ENCODE measurements at regions not wholly inside any gene's neighbourhood (a gene's known extent, or its start where the extent isn't known, plus 50 kb on each side); places are given as distances from the start of the nearest gene placed in this dataset.

DNA sequence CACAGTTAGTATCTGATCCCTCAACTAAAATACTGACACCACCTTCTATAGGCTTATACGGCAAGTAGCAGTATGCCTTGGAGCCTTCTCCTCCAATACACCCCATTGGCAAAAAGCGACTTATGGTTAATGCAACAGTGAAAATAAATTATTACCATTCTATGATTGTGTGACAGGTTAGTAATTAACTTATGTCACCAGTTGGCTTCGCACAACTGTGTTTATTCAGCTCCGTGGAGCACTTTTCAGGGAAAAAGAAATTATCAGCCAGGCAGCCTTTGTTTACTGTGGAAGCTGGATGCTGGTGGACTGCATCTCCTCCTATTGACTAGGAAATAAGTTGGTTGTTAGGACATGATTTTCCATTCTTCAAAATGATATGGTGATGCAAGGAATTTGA lies 833.8 kb upstream of the RBFOX1 start:
- DNase-seq (ENCODE audit: low read depth), result no peak

DNA sequence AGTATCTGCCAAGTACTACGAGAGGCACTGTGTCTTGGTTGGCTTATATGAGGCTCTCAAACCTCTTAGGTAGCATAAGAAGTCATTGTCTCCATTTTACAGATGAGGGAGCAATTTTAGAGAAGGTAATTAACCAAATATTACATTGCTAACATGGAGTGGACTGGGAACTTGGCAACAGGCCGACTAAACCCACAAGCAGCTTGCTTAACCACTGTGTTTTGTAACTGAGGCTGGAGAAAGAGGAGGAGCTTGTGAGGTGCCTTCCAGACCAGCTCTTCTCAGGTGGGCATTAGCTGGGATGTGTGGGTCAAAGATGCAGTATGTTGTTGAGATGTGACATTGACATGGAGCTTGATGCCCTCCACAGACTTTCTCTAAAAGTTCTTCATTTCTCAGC lies 835.6 kb upstream of the RBFOX1 start:
- DNase-seq (ENCODE audit: low read depth), result no peak

DNA sequence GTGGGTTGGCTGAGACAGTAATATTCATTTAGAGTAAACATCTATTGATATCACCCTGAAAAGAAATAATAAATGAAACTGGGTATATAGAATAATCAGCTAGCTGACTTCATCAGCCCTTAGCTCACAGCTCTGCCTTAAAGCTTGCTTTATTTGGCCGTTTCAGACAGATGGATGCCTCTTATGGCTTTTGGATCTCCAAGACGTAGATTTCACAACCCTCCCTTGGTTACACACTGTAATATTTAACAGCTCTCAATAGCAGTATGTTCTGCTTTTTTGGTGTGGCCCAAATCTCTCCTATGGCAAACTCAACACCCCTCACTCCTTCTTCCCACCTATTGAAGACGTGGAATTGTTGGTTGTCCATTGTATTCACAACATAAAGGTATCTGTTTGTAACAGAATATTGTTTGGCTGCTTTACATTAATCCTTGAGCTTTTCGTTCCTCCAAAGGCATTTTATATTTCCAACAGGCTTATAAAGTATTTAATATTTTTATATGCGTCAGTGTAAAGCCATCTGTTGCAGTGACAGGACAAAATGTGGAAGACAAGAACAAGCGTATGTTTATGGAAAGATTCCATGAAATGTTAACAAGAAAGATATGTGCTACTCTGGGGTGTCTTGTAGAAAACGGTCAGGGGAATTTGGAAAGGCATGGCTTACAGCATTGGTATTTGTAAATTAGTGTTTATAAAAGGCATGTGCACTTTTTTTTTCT lies 837.0 kb upstream of the RBFOX1 start:
- DNase-seq (ENCODE audit: low read depth), result no peak

DNA sequence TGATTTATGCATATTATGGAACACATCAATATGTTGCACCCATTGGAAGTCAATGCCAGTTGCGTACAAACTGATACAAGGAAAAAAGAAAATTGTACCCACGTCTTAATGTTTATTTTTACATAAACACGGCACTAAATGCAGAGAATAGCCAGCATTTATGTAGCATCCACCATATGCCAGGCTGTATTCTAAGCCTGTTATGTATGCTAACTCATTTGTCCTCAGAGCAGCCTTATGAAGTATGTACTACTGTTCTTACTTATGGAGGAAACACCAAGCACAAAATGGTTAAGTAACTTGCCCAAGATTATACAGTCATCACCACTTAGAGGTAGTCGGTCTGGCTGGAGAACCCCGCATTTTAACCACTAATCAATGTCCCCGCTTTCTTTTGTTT lies 837.9 kb upstream of the RBFOX1 start:
- DNase-seq (ENCODE audit: low read depth), result no peak

DNA sequence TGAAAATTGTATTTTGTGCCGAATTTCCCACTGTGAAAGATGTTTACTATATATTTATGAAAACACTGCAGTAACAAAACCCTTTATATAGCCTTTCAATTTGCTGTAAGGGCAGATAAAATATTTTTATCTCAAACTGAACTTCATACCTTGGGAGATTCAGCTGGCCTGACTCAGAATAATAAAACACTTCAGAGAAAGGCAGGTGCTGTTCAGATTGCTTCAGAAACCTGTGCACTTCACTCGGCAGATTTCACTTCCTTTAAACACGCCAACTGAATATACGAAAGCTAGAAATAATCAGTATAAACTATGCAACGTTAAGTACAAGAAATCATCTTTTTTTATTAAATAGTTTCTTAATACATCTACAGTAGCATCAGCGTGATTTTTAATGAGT lies 839.1 kb upstream of the RBFOX1 start:
- no peak for DNase-seq (ENCODE audit: low read depth)

DNA sequence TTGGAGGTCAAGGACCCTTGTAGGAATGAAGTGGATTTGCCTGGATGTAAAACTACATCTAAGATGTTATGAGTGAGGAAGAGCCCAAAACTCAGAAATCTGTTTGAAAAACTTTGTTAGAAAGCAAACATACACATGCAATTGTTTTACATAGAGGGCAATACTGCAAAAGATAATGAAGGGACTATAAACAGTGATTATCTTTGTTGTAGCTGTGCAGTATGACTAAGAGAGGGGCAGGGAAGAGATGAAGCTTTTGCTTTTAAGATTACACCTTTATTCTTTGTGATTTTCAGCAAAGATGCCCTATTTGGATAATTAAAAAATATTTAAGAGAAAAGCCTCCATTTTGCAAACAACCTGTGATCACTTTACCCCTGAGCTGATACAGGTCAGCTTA lies 839.9 kb upstream of the RBFOX1 start:
- DNase-seq (ENCODE audit: low read depth), result no peak

DNA sequence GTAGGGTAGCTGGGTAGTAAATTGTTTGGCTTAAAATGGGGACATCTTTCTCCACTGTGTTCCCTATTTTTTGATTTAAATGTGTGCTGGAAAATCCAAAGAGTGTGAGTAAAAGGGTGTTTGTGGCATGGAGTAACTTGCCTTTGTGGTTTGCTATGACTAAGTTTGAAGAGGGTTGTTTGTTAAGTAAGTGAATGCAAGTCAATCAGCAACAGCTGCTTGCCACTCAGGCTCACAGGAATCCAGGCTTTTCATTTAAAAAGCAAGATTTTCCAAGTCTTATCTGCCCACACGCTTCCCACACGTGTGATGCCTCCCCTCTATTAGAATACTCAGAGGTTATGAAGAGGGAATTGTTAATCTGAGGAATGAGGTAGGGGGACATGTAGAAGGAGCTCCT lies 847.7 kb upstream of the RBFOX1 start:
- DNase-seq (ENCODE audit: low read depth), result no peak

DNA sequence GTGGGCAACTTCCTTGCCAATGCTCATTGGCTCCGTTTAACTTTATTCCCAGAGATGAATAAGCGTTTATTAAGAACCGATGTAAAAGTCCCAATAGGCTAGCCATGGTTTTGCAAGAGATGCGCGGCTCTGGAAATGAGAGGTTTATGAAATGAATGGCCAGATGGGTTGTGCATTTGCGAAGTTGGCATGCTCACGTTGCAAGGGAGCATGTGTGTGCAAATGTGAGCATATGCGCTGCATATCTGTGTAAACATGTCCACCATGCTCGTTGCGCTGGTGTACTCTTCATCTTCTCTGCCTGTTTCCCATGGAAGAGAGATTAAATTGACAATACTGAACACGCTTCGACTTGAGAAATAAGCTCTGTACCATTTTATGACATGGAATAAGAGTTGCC lies 848.6 kb upstream of the RBFOX1 start:
- no peak for DNase-seq (ENCODE audit: low read depth)

DNA sequence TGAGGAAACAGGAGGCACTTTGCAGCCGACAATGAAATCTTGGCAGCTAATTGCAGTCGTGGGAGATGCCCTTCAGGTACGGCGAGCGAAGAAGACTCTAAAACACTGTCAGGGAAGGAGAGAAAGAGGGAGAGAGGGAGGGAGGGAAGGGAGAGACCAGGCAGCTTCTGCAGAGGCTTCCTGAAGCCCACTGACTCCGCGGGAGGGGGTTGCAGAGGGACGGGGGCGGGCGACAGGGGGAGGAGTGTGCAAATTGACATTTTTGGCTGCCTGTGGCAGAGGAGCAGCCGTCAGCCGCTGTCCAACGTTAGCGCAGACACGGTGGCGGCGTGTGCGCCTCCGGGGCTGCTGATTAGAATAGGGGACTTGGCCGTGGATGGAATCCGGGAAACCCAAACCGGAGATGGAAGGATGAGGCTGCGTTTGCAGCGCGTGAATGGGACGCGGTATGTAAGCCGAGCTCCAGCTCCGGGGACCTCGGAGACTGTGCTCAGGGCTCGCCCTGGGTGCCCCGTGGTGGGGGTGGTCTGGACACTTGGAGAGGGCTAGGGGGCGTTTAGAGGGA lies 849.1 kb upstream of the RBFOX1 start:
- no peak for DNase-seq (ENCODE audit: low read depth)

DNA sequence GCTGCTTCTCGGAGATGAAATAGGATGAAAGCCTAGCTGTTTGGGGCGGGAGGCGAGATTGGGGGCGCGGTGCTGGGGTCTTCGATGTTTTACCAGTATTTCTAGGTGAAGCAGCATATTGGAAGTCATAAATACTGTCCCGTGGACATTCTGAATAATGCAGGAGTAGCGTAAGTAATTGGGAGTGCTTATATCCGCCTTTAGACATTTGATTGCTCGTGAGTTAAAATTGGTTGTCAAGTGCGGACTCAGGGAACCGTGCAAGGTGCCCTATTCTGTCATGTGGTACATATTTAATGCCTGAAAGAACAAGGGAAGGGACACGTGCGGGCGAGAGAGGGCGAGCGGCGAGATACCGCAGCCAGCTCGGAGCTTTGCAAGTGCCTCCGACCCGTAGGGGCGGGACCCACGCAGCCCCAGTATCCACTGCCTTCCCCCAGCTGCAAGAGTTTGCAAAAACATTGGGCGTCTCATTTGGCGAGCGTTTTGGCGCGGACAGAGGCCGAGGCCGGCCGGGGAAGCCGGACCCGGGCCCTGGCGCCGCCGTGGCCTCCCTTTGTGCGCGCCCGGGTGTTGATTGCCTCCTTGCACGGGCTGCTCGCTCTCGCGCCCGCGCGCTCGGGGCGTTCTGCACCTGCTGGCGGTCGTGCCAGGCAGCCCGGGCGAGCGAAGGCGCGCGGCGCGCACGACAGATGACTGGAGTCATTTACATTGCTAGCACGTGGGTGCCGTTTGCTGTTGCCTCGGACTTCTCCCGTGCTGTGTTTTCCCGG lies 849.8 kb upstream of the RBFOX1 start:
- no peak for DNase-seq (ENCODE audit: low read depth)

DNA sequence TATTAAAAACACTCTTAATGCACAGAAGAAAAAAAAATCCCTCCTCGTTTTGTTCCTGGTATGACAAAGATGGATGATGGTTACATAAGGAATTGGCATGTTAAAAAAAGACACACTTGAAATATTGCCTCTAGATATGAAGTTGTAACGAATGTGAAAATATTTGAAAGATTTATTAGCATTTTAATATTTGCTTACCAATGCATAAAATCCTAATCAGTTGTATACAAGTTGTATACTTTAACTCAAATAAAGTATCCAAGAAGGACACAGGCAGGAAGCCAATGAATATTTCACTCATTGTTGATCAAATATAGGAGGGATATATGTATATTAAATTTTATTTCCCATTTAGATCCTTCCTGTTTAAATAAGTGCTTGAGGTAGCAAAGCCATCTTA lies 850.8 kb upstream of the RBFOX1 start:
- DNase-seq (ENCODE audit: low read depth), result no peak

DNA sequence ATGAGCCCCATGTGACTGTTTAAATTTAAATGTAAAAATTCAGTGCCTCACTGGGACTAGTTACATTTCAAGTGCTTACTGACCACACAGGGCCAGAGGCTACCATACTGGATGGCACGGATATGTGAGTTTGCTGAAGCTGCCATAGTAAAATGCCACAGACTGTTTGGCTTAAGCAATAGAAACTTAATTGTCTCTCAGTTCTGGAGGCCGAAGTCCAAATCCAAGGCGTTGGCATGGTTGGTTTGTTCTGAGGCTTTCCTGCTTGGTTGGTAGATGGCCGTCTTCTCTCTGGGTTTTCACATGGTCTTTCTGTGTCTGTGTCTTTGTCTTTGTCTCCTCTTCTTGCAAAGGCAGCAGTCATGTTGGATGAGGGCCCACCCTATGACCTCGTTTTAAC lies 878.9 kb upstream of the RBFOX1 start:
- DNase-seq (ENCODE audit: low read depth), result no peak

DNA sequence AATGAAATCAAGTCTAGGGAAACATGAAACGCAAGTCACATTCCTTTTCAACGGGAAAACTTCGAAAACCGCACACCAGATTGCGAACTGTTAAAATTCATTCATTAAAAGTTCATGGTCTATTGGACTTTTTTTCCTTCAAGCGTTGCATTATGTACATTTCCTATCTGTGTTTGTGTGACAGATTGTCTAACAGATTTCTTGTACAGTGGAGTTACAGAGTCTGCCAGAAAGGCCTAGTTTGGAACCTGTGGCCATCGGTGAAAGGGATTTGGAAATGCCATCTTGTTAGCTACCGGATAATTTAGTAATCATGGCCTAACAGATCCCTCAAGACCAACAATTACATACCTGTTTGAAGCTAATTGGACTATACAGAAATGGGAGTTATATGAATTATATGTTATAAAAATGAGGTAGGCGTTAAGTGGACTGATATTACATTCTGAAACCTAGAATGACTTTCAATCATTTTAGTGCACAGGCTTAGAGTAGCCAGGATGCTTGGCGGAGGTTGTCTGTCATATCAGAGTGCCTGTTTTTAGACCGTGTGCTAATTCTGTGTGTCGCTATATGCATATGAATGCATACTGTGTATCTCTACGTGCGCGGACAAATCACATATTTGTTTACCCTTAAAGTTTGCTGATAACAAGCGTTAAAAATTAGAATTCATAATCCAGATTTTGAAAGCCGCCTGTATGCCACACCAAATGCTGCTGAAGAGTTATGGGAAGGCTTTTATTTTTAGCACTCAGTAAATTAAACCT lies 885.4 kb upstream of the RBFOX1 start:
- DNase-seq (ENCODE audit: low read depth), result no peak

DNA sequence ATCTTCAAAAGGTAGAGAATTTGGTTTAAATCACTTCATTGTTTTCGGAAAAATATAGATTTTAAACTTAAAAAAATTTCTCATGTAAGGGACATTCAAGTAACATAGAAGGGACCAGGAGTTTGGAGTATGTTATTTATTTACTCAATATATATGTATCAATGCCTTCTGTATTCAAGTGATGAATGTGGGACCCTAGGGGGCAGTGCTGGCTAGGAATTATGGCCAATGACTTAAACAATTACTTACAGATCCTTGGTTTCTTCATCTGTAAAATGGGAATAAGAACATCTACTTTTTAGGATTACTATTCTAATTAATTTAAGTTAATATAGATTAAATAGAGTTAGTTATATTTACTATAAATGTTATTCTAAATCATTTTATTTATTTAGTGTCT lies 886.3 kb upstream of the RBFOX1 start:
- no peak for DNase-seq (ENCODE audit: low read depth)

DNA sequence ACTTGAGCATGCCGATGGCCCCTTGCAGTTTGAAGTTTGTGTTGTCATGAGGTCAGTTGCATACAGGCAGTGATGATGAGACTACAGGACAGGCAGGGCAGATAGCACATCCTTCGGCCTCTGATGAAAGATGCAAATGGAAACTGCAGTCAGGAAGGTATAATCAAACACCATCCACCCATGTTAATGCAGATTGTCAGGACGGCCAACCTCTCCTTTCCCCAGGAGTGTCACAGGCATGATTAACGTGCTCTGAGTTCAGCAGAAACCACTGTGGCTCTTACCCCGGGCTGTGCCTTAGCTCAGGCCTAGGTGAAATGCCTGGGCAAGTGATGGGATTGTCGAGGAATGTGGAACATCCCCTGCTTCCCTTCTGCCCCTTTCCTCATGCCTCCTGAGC lies 893.5 kb upstream of the RBFOX1 start:
- DNase-seq (ENCODE audit: low read depth), result no peak

DNA sequence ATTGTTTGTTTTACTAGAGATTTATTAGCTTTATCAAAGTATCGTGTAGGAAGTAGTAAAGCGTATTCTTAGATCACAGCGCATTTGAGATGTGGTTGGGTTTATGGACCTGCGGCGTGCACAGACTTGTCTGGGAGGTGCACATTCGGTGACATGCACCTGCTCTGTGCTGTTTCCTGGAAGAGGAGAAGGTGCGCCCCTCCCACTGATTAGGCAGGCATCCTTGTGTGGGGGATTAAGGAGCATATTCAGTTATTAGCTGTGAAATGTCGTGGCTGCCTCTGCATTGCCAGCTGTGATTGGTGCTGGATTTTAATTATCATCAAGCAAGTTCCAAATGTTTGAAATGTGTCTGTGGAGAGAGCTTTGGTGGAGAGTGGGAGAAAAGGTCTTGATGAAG lies 903.8 kb upstream of the RBFOX1 start:
- DNase-seq (ENCODE audit: low read depth), result no peak

DNA sequence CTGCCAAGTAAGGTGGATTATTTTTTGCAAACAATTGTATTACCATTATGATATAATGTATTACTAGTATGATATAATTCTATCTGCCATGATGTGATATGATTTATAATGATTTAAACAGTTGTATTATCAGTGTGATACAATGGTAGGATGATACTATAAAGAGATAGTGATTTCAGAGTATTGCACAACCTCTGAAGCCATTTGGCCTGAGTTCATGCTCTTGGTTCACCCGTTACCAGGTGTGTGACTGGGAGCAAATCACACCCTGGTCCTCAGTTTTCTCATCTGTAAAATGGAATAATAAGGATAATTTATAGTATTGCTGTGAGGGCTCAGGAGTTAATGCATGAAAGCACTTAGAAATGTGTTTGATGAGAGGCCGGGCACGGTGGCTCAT lies 905.0 kb upstream of the RBFOX1 start:
- no peak for DNase-seq (ENCODE audit: low read depth)

DNA sequence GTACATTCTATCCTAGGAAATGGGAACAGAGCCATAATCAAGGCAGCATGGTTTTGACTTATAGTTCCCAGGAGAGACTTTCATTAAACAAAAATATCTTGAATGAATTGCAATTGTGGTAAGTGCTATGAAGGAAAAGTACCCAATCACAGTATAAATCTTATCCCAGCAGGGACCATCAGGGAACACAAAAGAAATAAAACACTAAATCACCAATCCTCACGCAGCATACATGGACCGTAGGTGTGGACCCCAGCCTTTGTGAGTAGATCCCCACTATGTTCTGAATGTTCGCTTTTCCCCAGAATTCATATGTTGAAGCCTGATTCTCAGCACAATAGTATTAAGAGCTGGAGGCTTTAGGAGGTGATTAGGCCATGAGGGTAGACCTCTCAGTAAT lies 925.0 kb upstream of the RBFOX1 start:
- no peak for DNase-seq (ENCODE audit: low read depth)

DNA sequence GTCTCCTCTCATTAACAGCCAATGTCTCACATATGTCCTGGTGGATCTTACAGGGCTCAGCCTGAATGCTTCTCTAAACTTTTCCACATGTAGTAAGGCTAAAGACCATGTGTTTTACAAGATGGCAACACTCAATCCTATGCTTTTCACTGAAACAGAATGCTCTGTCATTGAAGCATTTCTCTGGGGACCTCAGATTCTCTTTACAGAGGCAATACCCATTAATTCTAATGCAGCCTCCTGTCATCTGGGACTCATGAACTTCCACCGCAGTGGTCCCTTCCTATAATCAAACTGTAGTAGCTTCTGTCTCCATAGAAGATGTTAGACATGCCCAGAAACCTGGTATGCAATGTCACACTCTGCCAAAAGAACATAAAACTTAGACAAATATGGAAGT lies 926.6 kb upstream of the RBFOX1 start:
- DNase-seq (ENCODE audit: low read depth), result no peak

DNA sequence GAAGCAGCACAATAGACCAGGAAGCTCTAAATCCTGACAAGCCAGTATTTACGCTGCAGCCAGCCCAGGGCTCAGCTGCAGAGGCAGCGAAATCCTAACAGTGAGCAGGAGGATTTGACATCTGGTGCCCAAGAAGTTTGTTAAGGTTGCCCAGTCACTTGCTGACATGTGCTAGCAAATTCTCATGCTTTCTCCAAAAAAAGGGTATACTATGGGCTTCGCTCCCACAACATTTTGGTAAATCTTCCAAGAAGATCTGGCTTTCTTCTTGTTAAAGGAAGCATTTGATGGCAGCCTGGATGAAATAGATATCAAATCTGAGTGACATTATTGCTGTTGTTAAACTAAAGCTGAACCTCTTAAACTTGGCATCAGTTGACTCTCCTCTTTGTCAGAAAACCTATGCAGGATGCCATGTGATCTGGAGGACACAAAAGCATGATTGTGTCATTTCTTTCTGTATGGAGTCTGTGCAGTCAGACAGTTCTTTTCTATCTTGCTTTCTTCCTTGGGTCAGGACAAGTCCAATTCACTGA lies 949.7 kb upstream of the RBFOX1 start:
- no peak for DNase-seq (ENCODE audit: low read depth)

DNA sequence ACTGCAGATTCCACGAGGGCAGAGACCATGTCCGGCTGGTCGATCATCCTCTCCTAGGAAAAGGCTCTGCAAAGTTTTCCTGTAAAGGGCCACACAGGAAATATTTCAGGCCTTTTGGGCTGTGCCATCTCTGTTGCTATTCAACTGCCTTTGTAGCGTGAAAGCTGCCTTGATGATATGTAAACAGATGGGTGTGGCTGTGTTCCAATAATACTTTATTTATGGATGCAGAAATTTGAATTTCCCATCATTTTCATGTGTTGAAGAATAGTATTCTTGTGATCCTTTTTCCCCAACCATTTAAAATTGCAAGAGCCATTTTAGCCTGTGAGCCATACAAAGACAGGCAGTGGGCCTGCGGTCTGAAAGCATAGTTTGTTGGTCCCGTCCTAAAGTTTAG lies 950.7 kb upstream of the RBFOX1 start:
- DNase-seq (ENCODE audit: low read depth), result no peak

DNA sequence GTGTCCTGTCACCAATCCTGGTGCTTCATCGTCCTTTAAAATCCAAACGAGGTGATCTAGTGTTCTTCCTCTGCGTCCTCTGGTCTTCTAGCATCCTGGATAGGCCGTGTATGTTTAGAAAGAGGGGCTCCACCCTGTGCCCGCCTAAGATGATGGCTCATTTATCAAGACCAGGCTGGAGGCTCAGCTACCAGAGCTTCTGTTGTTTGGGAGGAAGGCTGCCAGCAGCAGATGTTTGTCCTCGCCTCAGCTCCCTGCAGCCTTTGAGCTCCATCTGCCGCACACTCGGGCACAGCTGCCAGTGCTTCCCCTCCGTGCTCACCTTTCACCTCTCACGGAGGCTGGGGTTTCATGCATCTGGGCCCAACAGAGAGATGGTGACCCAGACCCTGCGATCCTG lies 954.7 kb upstream of the RBFOX1 start:
- DNase-seq (ENCODE audit: low read depth), result no peak

Data from non-pigmented ciliary epithelial cell (primary cell).